Ishikawa (cell line): ENCODE measurements at regions not wholly inside any gene's neighbourhood (a gene's known extent, or its start where the extent isn't known, plus 50 kb on each side); places are given as distances from the start of the nearest gene placed in this dataset.

Experiments
- CEBPB ChIP-seq: IDR thresholded peaks from 2 replicates; pipeline ENCODE4 v1.6.1; 2012
- CREB1 ChIP-seq: IDR thresholded peaks from 2 replicates; pipeline ENCODE4 v1.6.1; 2012; ENCODE audit warnings: low read depth
- EP300 ChIP-seq: IDR thresholded peaks from 2 replicates; pipeline ENCODE4 v1.6.1; 2012; ENCODE audit warnings: borderline replicate concordance
- FOXM1 ChIP-seq: IDR thresholded peaks from 2 replicates; pipeline ENCODE4 v1.6.1; 2012; ENCODE audit warnings: low read depth, borderline replicate concordance
- NFIC ChIP-seq: IDR thresholded peaks from 2 replicates; pipeline ENCODE4 v1.6.1; 2012
- RAD21 ChIP-seq: IDR thresholded peaks from 2 replicates; pipeline ENCODE4 v1.6.1; 2012; ENCODE audit warnings: low read depth
- TAF1 ChIP-seq: IDR thresholded peaks from 2 replicates; pipeline ENCODE4 v1.6.1; 2012; ENCODE audit warnings: low read depth, mild to moderate bottlenecking
- TCF12 ChIP-seq: IDR thresholded peaks from 2 replicates; pipeline ENCODE4 v1.6.1; 2012; ENCODE audit warnings: low read depth
- TEAD4 ChIP-seq: IDR thresholded peaks from 2 replicates; pipeline ENCODE4 v1.6.1; 2012
- YY1 ChIP-seq: IDR thresholded peaks from 2 replicates; pipeline ENCODE4 v1.6.1; 2012; ENCODE audit warnings: low read depth
- ZBTB7A ChIP-seq: IDR thresholded peaks from 2 replicates; pipeline ENCODE4 v1.6.1; 2012; ENCODE audit warnings: low read depth
- TF ChIP-seq, protein P1 (sequence below): IDR thresholded peaks from 2 replicates; pipeline ENCODE4 v1.6.1; 2012; ENCODE audit warnings: low read depth, mild to moderate bottlenecking
- TF ChIP-seq, protein P2 (sequence below): IDR thresholded peaks from 2 replicates; pipeline ENCODE4 v1.6.1; 2012

DNA sequence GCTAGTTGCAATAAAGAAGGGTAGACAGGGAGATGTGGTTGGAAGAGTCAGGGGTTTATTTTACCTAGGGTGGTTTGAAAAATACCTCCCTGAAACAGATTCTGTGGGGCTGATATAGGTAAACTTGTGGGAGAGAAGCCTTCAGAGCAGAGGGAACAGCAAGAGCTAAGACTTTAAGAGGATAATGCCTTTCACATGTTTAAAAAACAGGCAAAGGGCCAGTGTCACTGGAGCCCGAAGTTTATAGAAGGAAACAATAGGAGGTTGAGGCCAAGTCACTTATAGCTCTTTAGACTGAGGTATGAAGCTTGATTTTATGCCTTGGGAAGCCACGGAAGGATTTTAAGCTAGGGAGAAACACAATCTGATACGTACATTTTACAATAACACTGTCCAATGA lies 448.7 kb downstream of the TAFA4 start:
- TF ChIP-seq, protein P1, sequence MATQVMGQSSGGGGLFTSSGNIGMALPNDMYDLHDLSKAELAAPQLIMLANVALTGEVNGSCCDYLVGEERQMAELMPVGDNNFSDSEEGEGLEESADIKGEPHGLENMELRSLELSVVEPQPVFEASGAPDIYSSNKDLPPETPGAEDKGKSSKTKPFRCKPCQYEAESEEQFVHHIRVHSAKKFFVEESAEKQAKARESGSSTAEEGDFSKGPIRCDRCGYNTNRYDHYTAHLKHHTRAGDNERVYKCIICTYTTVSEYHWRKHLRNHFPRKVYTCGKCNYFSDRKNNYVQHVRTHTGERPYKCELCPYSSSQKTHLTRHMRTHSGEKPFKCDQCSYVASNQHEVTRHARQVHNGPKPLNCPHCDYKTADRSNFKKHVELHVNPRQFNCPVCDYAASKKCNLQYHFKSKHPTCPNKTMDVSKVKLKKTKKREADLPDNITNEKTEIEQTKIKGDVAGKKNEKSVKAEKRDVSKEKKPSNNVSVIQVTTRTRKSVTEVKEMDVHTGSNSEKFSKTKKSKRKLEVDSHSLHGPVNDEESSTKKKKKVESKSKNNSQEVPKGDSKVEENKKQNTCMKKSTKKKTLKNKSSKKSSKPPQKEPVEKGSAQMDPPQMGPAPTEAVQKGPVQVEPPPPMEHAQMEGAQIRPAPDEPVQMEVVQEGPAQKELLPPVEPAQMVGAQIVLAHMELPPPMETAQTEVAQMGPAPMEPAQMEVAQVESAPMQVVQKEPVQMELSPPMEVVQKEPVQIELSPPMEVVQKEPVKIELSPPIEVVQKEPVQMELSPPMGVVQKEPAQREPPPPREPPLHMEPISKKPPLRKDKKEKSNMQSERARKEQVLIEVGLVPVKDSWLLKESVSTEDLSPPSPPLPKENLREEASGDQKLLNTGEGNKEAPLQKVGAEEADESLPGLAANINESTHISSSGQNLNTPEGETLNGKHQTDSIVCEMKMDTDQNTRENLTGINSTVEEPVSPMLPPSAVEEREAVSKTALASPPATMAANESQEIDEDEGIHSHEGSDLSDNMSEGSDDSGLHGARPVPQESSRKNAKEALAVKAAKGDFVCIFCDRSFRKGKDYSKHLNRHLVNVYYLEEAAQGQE = no peak
- TF ChIP-seq CEBPB = no peak
- TF ChIP-seq, protein P2, sequence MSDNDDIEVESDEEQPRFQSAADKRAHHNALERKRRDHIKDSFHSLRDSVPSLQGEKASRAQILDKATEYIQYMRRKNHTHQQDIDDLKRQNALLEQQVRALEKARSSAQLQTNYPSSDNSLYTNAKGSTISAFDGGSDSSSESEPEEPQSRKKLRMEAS = no peak
- TF ChIP-seq CREB1 = no peak
- no peak for TF ChIP-seq YY1
- no peak for TF ChIP-seq TAF1
- no peak for TF ChIP-seq EP300
- no peak for TF ChIP-seq ZBTB7A
- no peak for TF ChIP-seq FOXM1
- no peak for TF ChIP-seq TEAD4
- TF ChIP-seq TCF12 = no peak
- TF ChIP-seq NFIC = no peak
- TF ChIP-seq RAD21 = no peak
